ENCODE measurements at regions not wholly inside any gene's neighbourhood (a gene's known extent, or its start where the extent isn't known, plus 50 kb on each side); places are given as distances from the start of the nearest gene placed in this dataset.

DNA sequence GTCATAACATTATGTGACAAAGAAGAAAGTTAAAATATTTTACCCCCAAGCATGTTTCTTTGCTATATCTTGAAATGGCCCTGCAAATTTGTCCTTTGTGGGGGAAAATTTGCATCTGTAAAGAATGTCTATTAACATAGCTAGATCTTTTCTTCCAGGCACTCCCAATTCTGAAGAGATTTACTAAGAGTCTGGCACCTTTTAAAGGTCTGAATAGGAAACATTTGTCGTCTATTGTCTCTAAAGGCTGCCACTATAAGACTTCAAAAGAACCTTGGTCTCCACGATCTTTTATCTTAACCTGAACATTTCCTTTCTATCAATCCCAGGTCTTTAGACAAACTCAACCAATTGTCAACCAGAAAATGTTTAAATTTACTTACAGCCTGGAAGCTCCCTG lies 128.6 kb upstream of the VCX start:
- Histone ChIP-seq H3K9ac (ENCODE audit: low read length in 5 of 5) (no peak overlapping the region), H3K27me3 (ENCODE audit: control insufficient read depth in 5 of 5, insufficient read depth in 4 of 5, low read length in 5 of 5) (no peaks in the 10 kb centered on the region), H3K9me3 (ENCODE audit: control insufficient read depth in 5 of 5, low read length in 5 of 5) (no peaks in the 10 kb centered on the region), H3K4me3 (ENCODE audit: low read depth in 1 of 5, low read length in 5 of 5) (no peak overlapping the region), H3K36me3 (ENCODE audit: control insufficient read depth in 5 of 5, insufficient read depth in 5 of 5, low read length in 5 of 5) (no peaks in the 10 kb centered on the region), H3K4me1 (ENCODE audit: control insufficient read depth in 5 of 5, insufficient read depth in 5 of 5, low read length in 5 of 5) (peaks cover 0 to 8% (median 0%) of the 10 kb centered on the region in 5 donors), H3K27ac (ENCODE audit: low read depth, low read length) (no peak overlapping the region)

DNA sequence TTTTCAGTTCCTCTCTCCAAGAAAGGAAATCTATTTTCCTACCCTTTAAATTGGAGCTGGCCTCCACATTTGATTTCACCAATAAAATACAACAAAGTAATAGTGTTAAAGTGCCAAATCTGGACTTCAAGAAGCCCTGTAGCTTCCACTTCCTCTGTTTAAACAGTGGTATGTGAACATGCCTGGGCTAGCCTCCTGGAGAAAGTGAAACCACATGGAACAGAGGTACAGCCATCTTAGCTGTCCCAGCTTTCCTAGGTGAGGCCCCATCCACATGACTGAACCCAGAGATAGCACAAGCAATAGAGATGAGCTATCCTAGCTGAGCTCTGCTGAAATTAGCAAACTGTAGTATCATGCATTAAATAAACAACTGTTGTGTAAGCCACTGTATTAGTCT lies 131.8 kb upstream of the VCX start:
- Histone ChIP-seq H3K36me3 (ENCODE audit: control insufficient read depth in 5 of 5, insufficient read depth in 5 of 5, low read length in 5 of 5) (no peaks in the 10 kb centered on the region), H3K4me1 (ENCODE audit: control insufficient read depth in 5 of 5, insufficient read depth in 5 of 5, low read length in 5 of 5) (peaks cover 0 to 8% (median 0%) of the 10 kb centered on the region in 5 donors), H3K27me3 (ENCODE audit: control insufficient read depth in 5 of 5, insufficient read depth in 4 of 5, low read length in 5 of 5) (no peaks in the 10 kb centered on the region), H3K4me3 (ENCODE audit: low read depth in 1 of 5, low read length in 5 of 5) (no peak overlapping the region), H3K9me3 (ENCODE audit: control insufficient read depth in 5 of 5, low read length in 5 of 5) (no peaks in the 10 kb centered on the region), H3K9ac (ENCODE audit: low read length in 5 of 5) (no peak overlapping the region), H3K27ac (ENCODE audit: low read depth, low read length) (no peak overlapping the region)

DNA sequence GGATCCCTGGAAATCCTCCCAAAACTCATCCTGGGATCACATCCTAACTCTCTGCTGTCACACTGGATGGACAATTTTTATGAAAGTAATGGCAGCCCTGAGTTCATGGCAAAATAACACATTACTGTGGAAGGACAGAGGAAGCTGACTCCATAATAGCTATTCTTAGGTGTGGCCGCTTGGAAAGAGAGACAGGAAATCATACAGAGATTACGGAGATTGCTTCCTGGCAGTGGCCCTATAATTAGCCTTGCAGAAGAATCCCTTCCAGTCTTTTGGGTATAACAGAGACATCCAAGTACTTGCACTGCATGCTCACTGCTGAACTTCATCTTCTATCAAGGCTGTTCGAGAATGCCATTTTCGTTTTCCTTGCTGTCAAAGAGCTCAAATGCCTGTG lies 133.1 kb upstream of the VCX start:
- Histone ChIP-seq H3K27ac (ENCODE audit: low read depth, low read length) (no peak overlapping the region), H3K27me3 (ENCODE audit: control insufficient read depth in 5 of 5, insufficient read depth in 4 of 5, low read length in 5 of 5) (no peaks in the 10 kb centered on the region), H3K4me1 (ENCODE audit: control insufficient read depth in 5 of 5, insufficient read depth in 5 of 5, low read length in 5 of 5) (peaks cover 0 to 8% (median 0%) of the 10 kb centered on the region in 5 donors), H3K9me3 (ENCODE audit: control insufficient read depth in 5 of 5, low read length in 5 of 5) (no peaks in the 10 kb centered on the region), H3K36me3 (ENCODE audit: control insufficient read depth in 5 of 5, insufficient read depth in 5 of 5, low read length in 5 of 5) (no peaks in the 10 kb centered on the region), H3K9ac (ENCODE audit: low read length in 5 of 5) (no peak overlapping the region), H3K4me3 (ENCODE audit: low read depth in 1 of 5, low read length in 5 of 5) (peak overlapping the region in 2 of 5 donors; percentile 34 to 45)

DNA sequence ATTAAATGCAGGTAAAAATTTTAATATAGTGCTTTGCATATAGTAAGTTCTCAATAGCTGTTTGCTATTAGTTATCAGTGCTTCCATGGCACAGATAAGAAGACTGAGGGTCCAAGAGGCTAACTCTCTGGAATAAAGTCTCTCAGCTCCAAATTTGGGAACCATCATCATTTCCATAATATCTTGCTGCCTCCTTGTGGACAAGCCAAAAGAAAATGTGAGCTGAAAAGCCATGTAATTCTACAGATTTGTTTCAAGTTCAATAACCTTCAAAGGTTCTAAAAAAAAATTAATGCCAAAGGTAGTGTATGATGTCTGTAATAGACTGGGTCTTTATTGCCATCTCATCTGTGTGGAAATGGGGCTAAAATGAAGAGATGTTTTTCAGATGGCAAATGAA lies 136.9 kb upstream of the VCX start:
- Histone ChIP-seq H3K4me1 (ENCODE audit: control insufficient read depth in 5 of 5, insufficient read depth in 5 of 5, low read length in 5 of 5) (peaks cover 0 to 8% (median 0%) of the 10 kb centered on the region in 5 donors), H3K9me3 (ENCODE audit: control insufficient read depth in 5 of 5, low read length in 5 of 5) (no peaks in the 10 kb centered on the region), H3K27me3 (ENCODE audit: control insufficient read depth in 5 of 5, insufficient read depth in 4 of 5, low read length in 5 of 5) (no peaks in the 10 kb centered on the region), H3K4me3 (ENCODE audit: low read depth in 1 of 5, low read length in 5 of 5) (no peak overlapping the region), H3K36me3 (ENCODE audit: control insufficient read depth in 5 of 5, insufficient read depth in 5 of 5, low read length in 5 of 5) (no peaks in the 10 kb centered on the region), H3K27ac (ENCODE audit: low read depth, low read length) (no peak overlapping the region), H3K9ac (ENCODE audit: low read length in 5 of 5) (no peak overlapping the region)

DNA sequence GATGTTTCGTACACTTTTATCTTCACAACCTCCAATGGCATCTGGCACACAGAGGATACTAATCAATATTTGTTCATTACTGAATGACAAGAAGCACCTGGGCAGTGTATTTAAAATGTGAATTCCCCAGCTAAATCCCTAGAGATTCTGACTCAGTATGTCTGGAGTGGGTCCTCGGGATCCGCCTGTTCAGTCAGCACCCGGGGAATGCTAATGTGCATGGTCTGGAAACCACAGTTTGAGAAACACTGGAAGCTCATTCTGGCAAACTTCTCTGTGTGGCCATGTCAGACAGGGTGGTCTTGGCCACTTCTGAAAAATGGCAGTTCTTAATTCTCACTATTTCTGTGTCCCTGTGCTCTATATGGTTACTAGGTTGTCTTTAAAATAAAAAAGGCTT lies 138.8 kb upstream of the VCX start:
- no peaks in the 10 kb centered on the region for H3K36me3 ChIP-seq (ENCODE audit: control insufficient read depth in 5 of 5, insufficient read depth in 5 of 5, low read length in 5 of 5)
- H3K27ac ChIP-seq (ENCODE audit: low read depth, low read length) = no peak overlapping the region
- no peak overlapping the region for H3K4me3 ChIP-seq (ENCODE audit: low read depth in 1 of 5, low read length in 5 of 5)
- H3K9me3 ChIP-seq (ENCODE audit: control insufficient read depth in 5 of 5, low read length in 5 of 5) = no peaks in the 10 kb centered on the region
- H3K4me1 ChIP-seq (ENCODE audit: control insufficient read depth in 5 of 5, insufficient read depth in 5 of 5, low read length in 5 of 5) = no peaks in the 10 kb centered on the region
- H3K27me3 ChIP-seq (ENCODE audit: control insufficient read depth in 5 of 5, insufficient read depth in 4 of 5, low read length in 5 of 5) = no peaks in the 10 kb centered on the region
- H3K9ac ChIP-seq (ENCODE audit: low read length in 5 of 5) = no peak overlapping the region

DNA sequence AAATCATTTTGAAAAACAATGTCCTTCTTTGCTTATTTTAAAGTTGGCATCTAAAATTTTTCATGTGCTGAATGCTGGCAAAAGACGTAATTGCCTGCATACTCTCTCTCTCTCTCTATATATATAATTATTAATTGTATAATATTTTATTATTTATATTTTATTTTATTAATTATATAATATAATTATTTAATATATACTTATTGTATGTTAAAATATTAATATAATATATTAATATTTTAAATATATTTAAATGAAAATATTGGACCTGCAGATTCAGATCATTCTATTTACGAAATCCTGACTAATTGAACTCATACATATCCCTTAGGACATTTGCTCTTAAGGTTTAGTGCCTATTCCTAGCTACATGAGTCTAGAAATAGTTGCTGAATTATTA lies 144.7 kb upstream of the VCX start:
- Histone ChIP-seq H3K4me3 (ENCODE audit: low read depth in 1 of 5, low read length in 5 of 5) (no peak overlapping the region), H3K9me3 (ENCODE audit: control insufficient read depth in 5 of 5, low read length in 5 of 5) (peaks cover 0 to 2% (median 0%) of the 10 kb centered on the region in 5 donors), H3K27me3 (ENCODE audit: control insufficient read depth in 5 of 5, insufficient read depth in 4 of 5, low read length in 5 of 5) (no peaks in the 10 kb centered on the region), H3K27ac (ENCODE audit: low read depth, low read length) (no peak overlapping the region), H3K9ac (ENCODE audit: low read length in 5 of 5) (no peak overlapping the region), H3K36me3 (ENCODE audit: control insufficient read depth in 5 of 5, insufficient read depth in 5 of 5, low read length in 5 of 5) (no peaks in the 10 kb centered on the region), H3K4me1 (ENCODE audit: control insufficient read depth in 5 of 5, insufficient read depth in 5 of 5, low read length in 5 of 5) (no peaks in the 10 kb centered on the region)

DNA sequence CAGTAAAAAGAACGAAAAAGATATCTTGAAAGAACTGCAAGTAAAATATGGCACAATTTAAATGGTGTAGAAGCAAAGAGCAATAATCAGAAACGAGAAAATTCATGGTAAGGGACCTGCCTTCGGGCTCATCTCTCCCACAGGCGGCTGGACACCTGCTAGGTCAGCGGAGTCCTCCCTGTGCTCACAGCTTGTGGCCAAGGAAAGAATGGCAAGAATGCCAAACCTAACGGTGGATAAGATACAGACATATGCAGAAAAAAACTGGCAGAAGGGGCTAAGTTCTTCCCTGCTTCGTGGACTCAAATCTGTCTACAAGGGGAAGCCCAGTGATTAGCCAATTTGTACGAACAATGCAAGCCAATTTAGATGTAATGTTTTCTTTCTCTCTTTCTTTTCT lies 152.1 kb upstream of the VCX start:
- no peak overlapping the region for H3K27ac ChIP-seq (ENCODE audit: low read depth, low read length)
- H3K9ac ChIP-seq (ENCODE audit: low read length in 5 of 5) = no peak overlapping the region
- H3K4me3 ChIP-seq (ENCODE audit: low read depth in 1 of 5, low read length in 5 of 5) = no peak overlapping the region

DNA sequence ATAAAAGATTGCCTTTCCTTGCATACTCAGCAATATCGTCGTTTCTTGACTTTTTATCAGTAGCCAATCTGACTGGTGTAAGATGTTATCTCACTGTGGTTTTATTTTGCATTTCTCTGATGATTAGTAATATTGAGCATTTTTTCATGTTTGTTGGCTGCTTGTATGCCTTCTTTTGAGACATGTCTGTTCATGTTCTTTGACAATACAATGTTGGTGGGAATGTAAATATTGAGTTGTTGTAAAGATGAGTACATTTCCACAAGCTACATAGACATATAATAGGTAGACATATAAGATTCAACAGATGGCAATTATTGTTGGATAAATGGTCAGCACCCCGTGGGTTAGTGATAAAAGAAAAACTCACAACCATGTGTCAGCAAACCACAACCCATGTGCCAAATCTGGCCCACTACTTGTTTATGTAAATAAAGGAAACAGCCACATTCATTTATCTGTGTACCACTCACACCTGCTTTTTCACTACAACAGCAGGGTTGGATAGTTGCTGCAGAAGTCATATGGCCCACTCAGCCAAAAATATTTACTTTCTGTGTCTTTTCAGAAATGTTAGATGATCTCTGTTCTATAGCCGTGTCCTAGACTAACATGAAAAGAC lies 153.1 kb upstream of the VCX start:
- Histone ChIP-seq H3K9ac (ENCODE audit: low read length in 5 of 5) (no peak overlapping the region), H3K4me1 (ENCODE audit: control insufficient read depth in 5 of 5, insufficient read depth in 5 of 5, low read length in 5 of 5) (no peaks in the 10 kb centered on the region), H3K27ac (ENCODE audit: low read depth, low read length) (no peak overlapping the region), H3K9me3 (ENCODE audit: control insufficient read depth in 5 of 5, low read length in 5 of 5) (no peaks in the 10 kb centered on the region), H3K36me3 (ENCODE audit: control insufficient read depth in 5 of 5, insufficient read depth in 5 of 5, low read length in 5 of 5) (no peaks in the 10 kb centered on the region), H3K4me3 (ENCODE audit: low read depth in 1 of 5, low read length in 5 of 5) (no peak overlapping the region), H3K27me3 (ENCODE audit: control insufficient read depth in 5 of 5, insufficient read depth in 4 of 5, low read length in 5 of 5) (no peaks in the 10 kb centered on the region)

More for the DNA sequence above, 152.1 kb upstream of the VCX start:
- H3K27me3 ChIP-seq (ENCODE audit: control insufficient read depth in 5 of 5, insufficient read depth in 4 of 5, low read length in 5 of 5) = no peaks in the 10 kb centered on the region
- H3K36me3 ChIP-seq (ENCODE audit: control insufficient read depth in 5 of 5, insufficient read depth in 5 of 5, low read length in 5 of 5) = no peaks in the 10 kb centered on the region
- H3K9me3 ChIP-seq (ENCODE audit: control insufficient read depth in 5 of 5, low read length in 5 of 5) = peaks cover 0 to 2% (median 0%) of the 10 kb centered on the region in 5 donors
- H3K4me1 ChIP-seq (ENCODE audit: control insufficient read depth in 5 of 5, insufficient read depth in 5 of 5, low read length in 5 of 5) = no peaks in the 10 kb centered on the region

DNA sequence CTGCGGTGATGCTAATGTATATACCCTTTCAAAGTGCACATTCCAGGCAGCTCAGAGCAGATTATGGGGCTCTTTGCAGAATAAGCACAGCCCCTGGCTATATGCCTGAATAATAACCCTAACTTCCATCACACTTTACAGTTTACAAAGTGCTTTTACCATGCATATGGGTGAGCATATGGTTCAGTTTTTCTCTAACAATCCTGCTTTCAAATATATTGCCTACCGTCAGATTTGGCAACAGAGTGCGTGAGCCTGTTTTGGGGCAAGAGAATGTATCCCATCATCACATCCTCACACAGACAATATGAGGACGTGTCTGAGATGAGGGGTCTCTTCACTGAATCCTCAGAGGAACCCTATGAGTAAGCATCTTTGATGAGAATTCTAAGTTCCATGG lies 162.8 kb upstream of the VCX start:
- Histone ChIP-seq H3K9ac (ENCODE audit: low read length in 5 of 5) (no peak overlapping the region), H3K27me3 (ENCODE audit: control insufficient read depth in 5 of 5, insufficient read depth in 4 of 5, low read length in 5 of 5) (no peaks in the 10 kb centered on the region), H3K4me3 (ENCODE audit: low read depth in 1 of 5, low read length in 5 of 5) (no peak overlapping the region), H3K27ac (ENCODE audit: low read depth, low read length) (no peak overlapping the region), H3K36me3 (ENCODE audit: control insufficient read depth in 5 of 5, insufficient read depth in 5 of 5, low read length in 5 of 5) (no peaks in the 10 kb centered on the region), H3K9me3 (ENCODE audit: control insufficient read depth in 5 of 5, low read length in 5 of 5) (peaks cover 0 to 2% (median 0%) of the 10 kb centered on the region in 5 donors), H3K4me1 (ENCODE audit: control insufficient read depth in 5 of 5, insufficient read depth in 5 of 5, low read length in 5 of 5) (no peaks in the 10 kb centered on the region)

DNA sequence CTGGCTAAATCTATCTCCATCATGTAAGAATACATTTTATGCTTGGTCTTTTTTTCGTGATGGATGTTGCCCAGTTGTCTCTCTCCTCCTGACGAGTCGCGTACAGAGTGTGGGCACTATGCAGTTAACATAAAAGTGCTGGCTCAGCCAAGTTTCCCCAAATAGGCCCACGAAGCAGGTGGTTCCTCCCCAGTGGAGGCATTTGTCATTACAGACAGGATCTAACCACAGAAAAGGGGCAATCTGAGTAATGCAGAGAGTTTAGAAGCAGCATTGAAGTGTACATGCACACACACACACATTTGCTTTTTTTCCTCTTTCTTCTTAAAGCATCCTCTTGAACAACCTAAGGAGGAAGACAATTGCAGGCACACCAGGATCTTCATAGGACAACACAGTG lies 188.7 kb upstream of the VCX start:
- Histone ChIP-seq H3K9me3 (ENCODE audit: control insufficient read depth in 5 of 5, low read length in 5 of 5) (peaks cover 4 to 30% (median 21%) of the 10 kb centered on the region in 5 donors), H3K4me1 (ENCODE audit: control insufficient read depth in 5 of 5, insufficient read depth in 5 of 5, low read length in 5 of 5) (no peaks in the 10 kb centered on the region), H3K27me3 (ENCODE audit: control insufficient read depth in 5 of 5, insufficient read depth in 4 of 5, low read length in 5 of 5) (no peaks in the 10 kb centered on the region), H3K27ac (ENCODE audit: low read depth, low read length) (no peak overlapping the region), H3K36me3 (ENCODE audit: control insufficient read depth in 5 of 5, insufficient read depth in 5 of 5, low read length in 5 of 5) (no peaks in the 10 kb centered on the region), H3K4me3 (ENCODE audit: low read depth in 1 of 5, low read length in 5 of 5) (no peak overlapping the region), H3K9ac (ENCODE audit: low read length in 5 of 5) (no peak overlapping the region)
